ENCODE measurements at regions not wholly inside any gene's neighbourhood (a gene's known extent, or its start where the extent isn't known, plus 50 kb on each side); places are given as distances from the start of the nearest gene placed in this dataset.

DNA sequence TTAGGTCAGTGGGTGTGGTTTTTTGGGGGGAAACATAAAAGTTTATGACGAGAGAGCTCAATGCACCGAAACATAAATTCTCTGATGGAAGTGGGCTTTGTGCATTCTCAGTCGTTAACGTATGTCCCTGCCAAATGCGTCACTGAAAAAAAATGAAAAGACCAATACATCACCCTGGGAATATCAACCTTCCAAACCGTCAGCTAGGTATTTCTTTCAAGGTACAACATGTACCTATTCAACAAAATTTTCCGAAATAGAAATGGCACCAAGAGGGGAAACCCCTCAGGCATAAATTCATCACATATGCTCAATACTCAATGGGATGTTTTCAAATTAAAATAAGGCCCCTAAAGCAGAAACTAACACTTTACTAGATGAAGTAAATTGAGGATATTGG is 266.6 kb upstream of the SUCLG2 start:
- Histone ChIP-seq H3K4me3 (no peak overlapping the region), H3K27ac (no peak overlapping the region)
- no peak for DNase-seq (ENCODE audit: low spot score)
- TF ChIP-seq, protein P1, sequence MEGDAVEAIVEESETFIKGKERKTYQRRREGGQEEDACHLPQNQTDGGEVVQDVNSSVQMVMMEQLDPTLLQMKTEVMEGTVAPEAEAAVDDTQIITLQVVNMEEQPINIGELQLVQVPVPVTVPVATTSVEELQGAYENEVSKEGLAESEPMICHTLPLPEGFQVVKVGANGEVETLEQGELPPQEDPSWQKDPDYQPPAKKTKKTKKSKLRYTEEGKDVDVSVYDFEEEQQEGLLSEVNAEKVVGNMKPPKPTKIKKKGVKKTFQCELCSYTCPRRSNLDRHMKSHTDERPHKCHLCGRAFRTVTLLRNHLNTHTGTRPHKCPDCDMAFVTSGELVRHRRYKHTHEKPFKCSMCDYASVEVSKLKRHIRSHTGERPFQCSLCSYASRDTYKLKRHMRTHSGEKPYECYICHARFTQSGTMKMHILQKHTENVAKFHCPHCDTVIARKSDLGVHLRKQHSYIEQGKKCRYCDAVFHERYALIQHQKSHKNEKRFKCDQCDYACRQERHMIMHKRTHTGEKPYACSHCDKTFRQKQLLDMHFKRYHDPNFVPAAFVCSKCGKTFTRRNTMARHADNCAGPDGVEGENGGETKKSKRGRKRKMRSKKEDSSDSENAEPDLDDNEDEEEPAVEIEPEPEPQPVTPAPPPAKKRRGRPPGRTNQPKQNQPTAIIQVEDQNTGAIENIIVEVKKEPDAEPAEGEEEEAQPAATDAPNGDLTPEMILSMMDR (IDR thresholded peaks at IDR 0.05), result no peak

DNA sequence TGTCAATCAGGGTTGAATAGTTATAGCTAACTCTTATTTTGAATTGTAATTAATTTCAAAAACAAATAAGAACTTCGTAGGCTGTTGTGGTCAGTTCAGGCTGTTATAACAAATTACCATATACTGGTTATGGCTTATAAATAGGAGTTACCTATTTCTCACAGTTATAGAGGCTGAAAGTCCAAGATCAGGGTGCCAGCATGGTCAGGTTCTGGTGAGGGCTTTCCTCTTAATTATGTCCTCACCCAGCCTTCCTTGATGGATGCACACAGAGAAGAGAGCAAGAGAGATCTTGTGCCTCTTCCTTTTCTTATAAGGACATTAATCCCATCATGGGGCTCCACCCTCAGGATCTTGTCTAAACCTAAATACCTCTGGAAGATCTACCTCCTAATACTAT is 265.9 kb upstream of the SUCLG2 start:
- Histone ChIP-seq H3K27ac (no peak overlapping the region), H3K4me3 (no peak overlapping the region)
- TF ChIP-seq, protein P1 (IDR thresholded peaks at IDR 0.05), result no peak
- no peak for DNase-seq (ENCODE audit: low spot score)

DNA sequence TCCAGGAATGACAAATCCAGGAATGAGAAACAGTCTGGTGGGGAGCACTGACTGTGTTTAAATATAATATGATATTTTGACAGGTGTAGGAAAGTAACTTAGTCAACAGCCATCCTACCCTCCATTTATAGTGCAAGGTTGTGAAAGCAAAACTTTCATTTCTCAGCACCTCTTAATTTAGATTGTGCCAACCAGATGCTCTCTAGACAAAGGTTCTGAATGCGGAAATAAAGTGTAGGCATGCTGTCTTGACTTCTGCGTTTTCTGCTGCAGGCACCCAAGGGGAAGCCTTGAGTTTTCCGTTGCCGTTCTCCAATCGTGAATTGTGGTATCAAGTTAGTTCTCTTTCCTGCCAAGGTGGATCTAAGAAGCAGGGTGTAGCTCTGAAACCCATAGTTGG is 261.9 kb upstream of the SUCLG2 start:
- Histone ChIP-seq H3K27ac (no peak overlapping the region), H3K4me3 (no peak overlapping the region)
- TF ChIP-seq, protein P1 (IDR thresholded peaks at IDR 0.05), result no peak
- no peak for DNase-seq (ENCODE audit: low spot score)

DNA sequence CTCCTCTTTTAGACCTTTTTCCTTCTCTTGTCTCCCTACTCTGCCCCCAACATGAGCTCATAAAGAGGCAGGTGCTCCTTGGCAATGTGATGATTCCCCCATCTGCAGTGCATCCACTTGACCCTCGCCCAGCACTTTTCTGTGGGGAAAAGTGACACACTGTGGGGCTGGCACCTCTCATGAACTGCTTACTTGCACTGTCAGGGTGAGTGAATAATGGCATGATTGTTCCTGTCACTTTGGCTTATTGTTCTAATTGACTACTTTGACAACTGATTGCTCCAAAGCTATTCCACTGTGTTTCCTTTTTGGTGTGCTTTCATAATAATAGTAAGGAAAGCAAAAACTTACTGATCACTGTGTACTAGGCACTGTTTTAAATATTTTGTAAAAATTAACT is 253.3 kb upstream of the SUCLG2 start:
- no peak overlapping the region for H3K27ac ChIP-seq
- DNase-seq (ENCODE audit: low spot score), result no peak
- no peak overlapping the region for H3K4me3 ChIP-seq
- TF ChIP-seq, protein P1 (IDR thresholded peaks at IDR 0.05), result no peak

DNA sequence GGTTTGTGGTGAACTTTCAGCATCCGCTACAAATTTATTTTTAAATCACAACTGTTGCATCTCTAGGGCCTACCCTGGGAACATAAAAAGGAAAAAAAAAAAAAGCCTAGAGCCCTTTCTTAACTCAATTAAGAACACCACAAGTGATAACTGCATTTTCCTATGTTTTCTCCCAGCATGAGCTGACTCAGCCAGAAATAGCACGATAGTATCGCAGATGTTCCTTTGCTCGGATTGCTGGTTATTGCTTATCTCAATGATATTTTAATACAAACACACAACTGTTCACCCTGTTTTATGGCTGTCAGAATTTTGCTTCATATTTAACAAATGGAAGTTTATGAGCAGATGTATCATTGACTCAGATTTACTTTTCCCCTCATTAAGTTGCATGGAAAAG is 251.8 kb upstream of the SUCLG2 start:
- no peak for DNase-seq (ENCODE audit: low spot score)
- Histone ChIP-seq H3K4me3 (no peak overlapping the region), H3K27ac (no peak overlapping the region)
- TF ChIP-seq, protein P1 (IDR thresholded peaks at IDR 0.05), result no peak

- Histone ChIP-seq H3K27ac (no peak overlapping the region), H3K4me3 (no peak overlapping the region)
- DNase-seq (ENCODE audit: low spot score), result no peak
- TF ChIP-seq, protein P1 (IDR thresholded peaks at IDR 0.05), result no peak
Measured at GRCh38 chr3:67901681-67902080, 247.3 kb upstream of the SUCLG2 start.

DNA sequence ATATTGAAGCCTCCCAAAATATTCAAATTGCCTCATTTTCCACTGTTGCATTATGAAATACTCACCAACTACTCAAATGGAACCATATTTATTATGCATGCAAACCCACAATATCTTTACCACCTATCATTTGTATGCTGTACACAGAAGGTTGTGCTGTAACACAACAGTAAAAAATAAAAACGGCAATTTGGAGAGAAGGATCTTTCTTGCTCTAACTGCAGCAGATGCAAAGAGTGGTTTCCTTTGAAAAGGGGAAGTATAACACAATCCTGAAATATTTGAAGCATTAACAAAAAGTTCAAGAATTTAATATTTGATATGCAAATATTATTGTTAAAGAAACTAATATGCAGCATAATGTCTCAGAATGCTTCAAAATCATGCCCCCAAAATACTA is 244.5 kb upstream of the SUCLG2 start:
- Histone ChIP-seq H3K4me3 (no peak overlapping the region), H3K27ac (no peak overlapping the region)
- TF ChIP-seq, protein P1 (IDR thresholded peaks at IDR 0.05), result no peak
- DNase-seq (ENCODE audit: low spot score), result no peak
